ENCODE measurements at regions not wholly inside any gene's neighbourhood (a gene's known extent, or its start where the extent isn't known, plus 50 kb on each side); places are given as distances from the start of the nearest gene placed in this dataset.
A peak's percentile ranks its signal among the peaks of the same experiment; 100 is the strongest.

GRCh38 chr6:23040899-23041298, 471.5 kb downstream of the HDGFL1 start:
- in situ Hi-C loops (cut with HindIII; ENCODE audit: low pct_ligation_motif_present, low sequenced_read_pairs), result no loop called here
- Histone ChIP-seq H3K27me3 (replicated peaks) (no peaks in the 10 kb centered on the region), H3K4me3 (ENCODE audit: low read depth, low read length) (no peak overlapping the region), H3K36me3 (replicated peaks) (no peaks in the 10 kb centered on the region), H3K27ac (no peak overlapping the region)
- no peak for TF ChIP-seq CTCF (IDR thresholded peaks at IDR 0.05; ENCODE audit: low read depth, low read length, missing control alignments)
- no peak for DNase-seq

- no peak for DNase-seq
- no peak for TF ChIP-seq CTCF (IDR thresholded peaks at IDR 0.05; ENCODE audit: low read depth, low read length, missing control alignments)
- no peaks in the 10 kb centered on the region for H3K27me3 ChIP-seq (replicated peaks)
- in situ Hi-C loops (cut with HindIII; ENCODE audit: low pct_ligation_motif_present, low sequenced_read_pairs), result no loop called here
- H3K27ac ChIP-seq, result no peak overlapping the region
- H3K4me3 ChIP-seq (ENCODE audit: low read depth, low read length), result no peak overlapping the region
- no peaks in the 10 kb centered on the region for H3K36me3 ChIP-seq (replicated peaks)
Measured at GRCh38 chr6:23045280-23045679, 475.9 kb downstream of the HDGFL1 start.

- in situ Hi-C loops (cut with HindIII; ENCODE audit: low pct_ligation_motif_present, low sequenced_read_pairs), result no loop called here
- TF ChIP-seq CTCF (IDR thresholded peaks at IDR 0.05; ENCODE audit: low read depth, low read length, missing control alignments), result no peak
- Histone ChIP-seq H3K27me3 (replicated peaks) (no peaks in the 10 kb centered on the region), H3K36me3 (replicated peaks) (no peaks in the 10 kb centered on the region), H3K4me3 (ENCODE audit: low read depth, low read length) (no peak overlapping the region), H3K27ac (no peak overlapping the region)
- DNase-seq, result no peak
Measured at GRCh38 chr6:23055523-23055922, 486.2 kb downstream of the HDGFL1 start.

- Histone ChIP-seq H3K27ac (no peak overlapping the region), H3K36me3 (replicated peaks) (no peaks in the 10 kb centered on the region), H3K4me3 (ENCODE audit: low read depth, low read length) (no peak overlapping the region), H3K27me3 (replicated peaks) (no peaks in the 10 kb centered on the region)
- TF ChIP-seq CTCF (IDR thresholded peaks at IDR 0.05; ENCODE audit: low read depth, low read length, missing control alignments), result no peak
- no peak for DNase-seq
- in situ Hi-C loops (cut with HindIII; ENCODE audit: low pct_ligation_motif_present, low sequenced_read_pairs), result no loop called here
Measured at GRCh38 chr6:23073821-23074220, 504.5 kb downstream of the HDGFL1 start.

GRCh38 chr6:23077772-23078171, 508.4 kb downstream of the HDGFL1 start:
- in situ Hi-C loops (cut with HindIII; ENCODE audit: low pct_ligation_motif_present, low sequenced_read_pairs), result no loop called here
- TF ChIP-seq CTCF (IDR thresholded peaks at IDR 0.05; ENCODE audit: low read depth, low read length, missing control alignments), result no peak
- Histone ChIP-seq H3K27ac (no peak overlapping the region), H3K36me3 (replicated peaks) (no peaks in the 10 kb centered on the region), H3K27me3 (replicated peaks) (no peaks in the 10 kb centered on the region), H3K4me3 (ENCODE audit: low read depth, low read length) (no peak overlapping the region)
- no peak for DNase-seq

- no peaks in the 10 kb centered on the region for H3K36me3 ChIP-seq (replicated peaks)
- in situ Hi-C loops (cut with HindIII; ENCODE audit: low pct_ligation_motif_present, low sequenced_read_pairs), result no loop called here
- H3K27ac ChIP-seq, result no peak overlapping the region
- H3K4me3 ChIP-seq (ENCODE audit: low read depth, low read length), result no peak overlapping the region
- no peaks in the 10 kb centered on the region for H3K27me3 ChIP-seq (replicated peaks)
- DNase-seq, result no peak
- peak; percentile 57 for TF ChIP-seq CTCF (IDR thresholded peaks at IDR 0.05; ENCODE audit: low read depth, low read length, missing control alignments)
Measured at GRCh38 chr6:23081701-23082100, 512.3 kb downstream of the HDGFL1 start.
